Embryonic facial prominence (tissue), 1 donor: ENCODE measurements at regions not wholly inside any gene's neighbourhood (a gene's known extent, or its start where the extent isn't known, plus 50 kb on each side); places are given as distances from the start of the nearest gene placed in this dataset.

Experiments
- DNase-seq: peaks from one replicate; pipeline ENCODE4 v3.0.0-alpha.2; 2016; ENCODE audit errors: extremely low spot score

GRCh38 chr13:40498461-40498860, 168.0 kb downstream of the FOXO1 start:
- DNase-seq, result no peak

GRCh38 chr13:40502236-40502635, 164.2 kb downstream of the FOXO1 start:
- no peak for DNase-seq

- DNase-seq, result no peak
Measured at GRCh38 chr13:40503011-40503410, 163.4 kb downstream of the FOXO1 start.

GRCh38 chr13:40503966-40504591, 162.4 kb downstream of the FOXO1 start:
- DNase-seq, result no peak

GRCh38 chr13:40504641-40505040, 161.8 kb downstream of the FOXO1 start:
- DNase-seq, result no peak

- DNase-seq, result no peak
Measured at GRCh38 chr13:40505196-40505595, 161.2 kb downstream of the FOXO1 start.
